KOPT-K1 (cell line): ENCODE measurements at regions not wholly inside any gene's neighbourhood (a gene's known extent, or its start where the extent isn't known, plus 50 kb on each side); places are given as distances from the start of the nearest gene placed in this dataset.

ENCODE experiments used
- H3K27ac ChIP-seq: fragments of 200-600 bp; sonication (generic); 2 replicates; pipeline ENCODE4 v1.5.1; 2016; ENCODE audit warnings: antibody characterized with exemption, mild to moderate bottlenecking, low read depth, low read length; ENCODE audit not compliant: poor library complexity, severe bottlenecking
- H3K36me3 ChIP-seq: fragments of 200-600 bp; sonication (generic); 2 replicates; pipeline ENCODE4 v1.5.1; 2017; ENCODE audit warnings: antibody characterized with exemption, mild to moderate bottlenecking, low read length, moderate library complexity; ENCODE audit not compliant: insufficient read depth
- H3K9me3 ChIP-seq: fragments of 200-600 bp; sonication (generic); 2 replicates; pipeline ENCODE4 v1.5.1; 2017; ENCODE audit warnings: antibody characterized with exemption, low read length, mild to moderate bottlenecking; ENCODE audit not compliant: insufficient read depth, poor library complexity, severe bottlenecking

DNA sequence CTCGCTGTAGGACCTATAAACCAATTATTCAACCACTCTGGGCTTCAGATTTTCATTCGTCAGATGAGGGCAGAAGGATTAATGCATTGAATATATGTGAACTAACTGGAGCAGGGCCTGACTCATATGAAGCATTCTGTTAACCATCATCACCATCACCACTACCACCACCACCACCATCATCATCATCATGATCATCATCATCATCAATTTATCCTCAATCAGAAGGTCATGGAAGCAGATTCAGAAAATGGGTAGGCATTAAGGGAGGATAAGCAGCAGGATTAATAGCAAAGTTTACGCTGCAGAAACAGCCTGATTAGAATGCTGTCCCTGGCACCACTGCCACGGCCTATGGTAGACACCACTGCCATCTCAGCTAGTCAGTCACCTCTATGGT, 407.5 kb upstream of the THBS1 start:
- Histone ChIP-seq H3K9me3 (no peaks in the 10 kb centered on the region), H3K27ac (no peak overlapping the region), H3K36me3 (no peaks in the 10 kb centered on the region)

- no peak overlapping the region for H3K27ac ChIP-seq
- no peaks in the 10 kb centered on the region for H3K36me3 ChIP-seq
- H3K9me3 ChIP-seq, result no peaks in the 10 kb centered on the region
Measured at GRCh38 chr15:39174332-39174731, 406.5 kb upstream of the THBS1 start.

GRCh38 chr15:39176030-39176429, 404.8 kb upstream of the THBS1 start:
- H3K9me3 ChIP-seq, result no peaks in the 10 kb centered on the region
- H3K27ac ChIP-seq, result no peak overlapping the region
- H3K36me3 ChIP-seq, result no peaks in the 10 kb centered on the region

GRCh38 chr15:39177561-39177960, 403.3 kb upstream of the THBS1 start:
- Histone ChIP-seq H3K27ac (no peak overlapping the region), H3K9me3 (no peaks in the 10 kb centered on the region), H3K36me3 (no peaks in the 10 kb centered on the region)

DNA sequence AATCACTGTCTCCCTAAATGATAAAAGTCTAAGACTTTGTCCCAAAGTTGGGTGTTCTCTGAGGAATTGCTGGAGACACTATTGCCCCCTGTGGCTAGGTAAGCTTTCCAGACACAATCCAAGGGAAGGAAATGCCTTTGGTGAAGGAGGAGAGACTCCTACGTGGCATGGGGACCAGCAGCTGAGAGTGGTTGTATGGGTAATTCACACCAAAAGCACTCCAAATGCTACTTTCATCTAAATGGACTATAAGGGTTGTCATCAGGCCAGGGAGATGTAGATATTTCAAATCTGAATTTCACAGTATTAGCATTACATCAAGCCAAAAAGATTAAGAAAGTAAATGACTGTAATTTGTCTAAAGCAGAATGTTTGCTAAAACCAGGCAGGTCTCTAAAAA, 400.8 kb upstream of the THBS1 start:
- H3K36me3 ChIP-seq, result no peaks in the 10 kb centered on the region
- H3K9me3 ChIP-seq, result no peaks in the 10 kb centered on the region
- H3K27ac ChIP-seq, result no peak overlapping the region

DNA sequence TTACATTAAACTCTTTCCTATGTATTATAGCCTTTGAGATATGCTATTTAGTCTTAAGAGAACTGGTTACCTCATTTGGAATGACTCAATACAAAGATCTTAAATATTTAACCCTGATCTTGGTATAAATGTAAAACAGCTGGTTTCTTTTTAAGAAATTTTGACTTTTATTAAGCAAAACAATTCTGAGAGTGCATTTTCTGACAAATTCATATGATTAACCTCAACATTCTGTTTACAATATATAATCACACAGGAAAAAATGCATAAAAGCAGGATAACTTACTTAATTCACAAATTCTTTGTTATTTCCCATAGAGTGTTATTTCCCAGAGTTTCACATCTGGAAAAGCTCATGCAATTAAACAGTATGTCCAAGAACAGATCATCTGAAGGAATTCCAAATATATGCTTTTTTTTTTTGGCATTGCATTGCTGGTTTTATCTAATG, 400.4 kb upstream of the THBS1 start:
- no peaks in the 10 kb centered on the region for H3K9me3 ChIP-seq
- no peak overlapping the region for H3K27ac ChIP-seq
- no peaks in the 10 kb centered on the region for H3K36me3 ChIP-seq

- no peaks in the 10 kb centered on the region for H3K9me3 ChIP-seq
- H3K27ac ChIP-seq, result no peak overlapping the region
- no peaks in the 10 kb centered on the region for H3K36me3 ChIP-seq
Measured at GRCh38 chr15:39181056-39181747, 399.7 kb upstream of the THBS1 start.

DNA sequence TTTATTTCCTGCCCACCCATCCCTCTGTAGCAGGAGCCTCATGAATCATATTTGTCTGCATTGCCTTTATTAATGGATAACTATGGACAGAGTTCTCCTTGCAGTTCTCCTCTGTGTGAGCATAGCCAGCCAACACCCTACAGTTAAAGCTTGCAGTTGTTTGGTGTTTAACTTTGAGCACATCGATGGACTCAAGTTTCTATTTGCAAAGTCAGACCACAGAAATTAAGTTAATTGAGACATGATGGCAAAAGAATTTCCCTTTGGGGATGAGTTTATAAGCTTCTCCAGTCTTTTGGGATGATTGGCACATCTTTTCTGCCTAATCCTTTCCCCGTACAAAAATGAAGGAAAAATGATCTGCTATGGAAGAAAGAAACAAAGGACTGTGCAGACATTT, 398.9 kb upstream of the THBS1 start:
- H3K36me3 ChIP-seq, result no peaks in the 10 kb centered on the region
- no peaks in the 10 kb centered on the region for H3K9me3 ChIP-seq
- H3K27ac ChIP-seq, result no peak overlapping the region

DNA sequence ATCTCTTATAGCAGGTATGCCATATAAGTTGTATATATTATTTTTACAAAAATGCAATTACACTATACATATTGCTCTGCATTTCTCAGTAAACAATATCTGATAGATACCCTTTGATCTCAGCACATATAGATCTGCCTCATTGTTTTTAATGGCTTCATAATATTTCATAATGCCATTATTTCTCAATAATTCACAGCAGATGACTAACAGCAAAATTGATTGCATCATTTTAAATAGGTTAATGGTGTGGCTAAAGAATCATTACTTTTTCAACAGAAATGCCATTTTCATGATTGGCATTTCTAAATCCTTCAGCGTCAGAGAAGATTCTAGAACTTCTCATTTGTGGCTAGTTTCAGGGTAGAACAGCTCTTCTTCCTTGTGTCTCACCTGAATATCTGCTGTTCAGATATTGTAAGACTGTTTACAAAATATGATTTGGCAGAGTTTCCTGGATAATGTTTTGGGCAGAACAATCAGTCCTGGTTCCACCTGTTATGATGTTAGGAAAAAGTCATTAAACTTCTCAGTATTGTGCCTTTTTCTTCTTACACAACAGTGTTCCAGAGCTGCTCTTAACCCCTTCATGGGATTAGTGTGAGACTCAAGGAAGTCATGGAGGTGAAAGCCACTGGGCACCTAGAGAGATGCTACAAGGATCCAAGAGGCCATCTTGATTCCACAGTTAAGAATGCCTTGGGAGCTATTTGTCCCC, 397.6 kb upstream of the THBS1 start:
- H3K27ac ChIP-seq, result no peak overlapping the region
- H3K36me3 ChIP-seq, result no peaks in the 10 kb centered on the region

DNA sequence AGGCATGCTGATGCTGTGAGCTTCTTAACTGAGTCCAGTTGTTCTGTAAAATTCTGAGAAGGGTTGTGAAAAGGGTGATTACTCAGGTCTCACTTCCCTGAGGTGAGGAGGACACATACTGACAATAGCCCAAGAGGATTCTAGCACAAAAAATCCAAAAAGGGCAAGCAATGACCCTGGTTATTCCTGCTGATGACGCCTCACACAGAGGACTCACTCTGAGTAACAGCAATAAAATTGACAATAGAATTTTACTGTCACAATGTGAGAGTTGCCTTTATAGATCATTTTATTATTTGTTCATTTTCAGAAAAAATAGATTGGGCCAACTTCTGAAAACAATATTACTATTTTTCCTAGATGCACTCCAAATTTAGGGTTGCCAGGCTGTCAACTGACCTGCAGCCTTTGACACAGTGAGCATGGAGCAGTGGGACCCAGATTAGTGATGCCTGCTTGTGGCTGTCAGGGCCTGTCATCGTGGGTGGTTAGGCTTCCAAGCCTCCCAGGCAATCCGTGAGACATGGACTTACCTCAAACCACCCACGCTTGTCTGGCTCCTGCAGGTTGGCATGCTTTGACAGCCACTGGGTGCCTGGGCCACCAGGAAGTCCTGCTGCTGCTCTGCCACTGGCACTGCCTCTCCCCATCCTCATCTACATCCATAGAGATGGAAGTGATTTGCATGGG, 396.0 kb upstream of the THBS1 start:
- no peaks in the 10 kb centered on the region for H3K36me3 ChIP-seq
- no peaks in the 10 kb centered on the region for H3K9me3 ChIP-seq
- no peak overlapping the region for H3K27ac ChIP-seq

More for the DNA sequence above, 397.6 kb upstream of the THBS1 start:
- H3K9me3 ChIP-seq, result no peaks in the 10 kb centered on the region

GRCh38 chr15:39188314-39188713, 392.6 kb upstream of the THBS1 start:
- no peaks in the 10 kb centered on the region for H3K9me3 ChIP-seq
- no peaks in the 10 kb centered on the region for H3K36me3 ChIP-seq
- H3K27ac ChIP-seq, result no peak overlapping the region

DNA sequence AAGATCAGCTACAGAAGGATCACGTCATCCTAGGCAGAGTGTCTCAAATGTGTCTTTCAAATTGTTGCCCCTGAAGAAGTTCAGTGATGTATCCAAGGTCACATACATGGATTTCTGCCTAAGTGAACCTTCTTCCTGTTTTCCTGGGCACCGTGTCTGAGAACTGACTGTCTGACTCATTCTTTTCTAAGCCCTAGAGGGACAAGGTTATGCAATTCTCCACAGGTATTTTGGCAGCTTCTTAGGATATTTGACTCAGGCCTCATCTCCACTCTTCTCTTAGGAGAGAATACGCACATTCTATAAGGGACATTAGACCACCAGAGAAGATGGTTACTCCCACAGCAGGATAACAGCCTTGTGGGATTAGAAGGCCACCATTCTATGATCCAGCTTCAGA, 391.9 kb upstream of the THBS1 start:
- no peak overlapping the region for H3K27ac ChIP-seq

DNA sequence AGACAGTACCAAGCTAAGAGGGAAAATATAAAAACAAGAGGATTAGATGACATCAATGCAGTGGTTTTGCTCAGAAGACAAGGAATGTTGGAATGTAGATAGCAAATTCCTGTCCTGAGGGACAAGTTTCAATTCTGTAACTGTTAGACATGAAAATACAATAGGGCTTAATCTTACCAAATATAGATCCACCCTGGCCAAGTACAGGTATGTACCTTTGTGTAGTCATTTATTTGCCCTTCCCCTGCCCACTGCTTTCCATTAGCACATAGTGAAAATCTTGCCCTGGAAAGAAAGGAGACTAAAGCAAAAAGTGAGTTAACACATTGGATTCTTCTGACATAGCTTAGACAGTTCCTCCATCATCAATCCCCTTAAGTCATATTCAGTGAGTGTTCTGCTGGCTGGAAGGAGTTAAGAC, 389.0 kb upstream of the THBS1 start:
- Histone ChIP-seq H3K27ac (no peak overlapping the region), H3K36me3 (no peaks in the 10 kb centered on the region), H3K9me3 (no peaks in the 10 kb centered on the region)

More for the DNA sequence above, 391.9 kb upstream of the THBS1 start:
- H3K9me3 ChIP-seq, result no peaks in the 10 kb centered on the region
- no peaks in the 10 kb centered on the region for H3K36me3 ChIP-seq

DNA sequence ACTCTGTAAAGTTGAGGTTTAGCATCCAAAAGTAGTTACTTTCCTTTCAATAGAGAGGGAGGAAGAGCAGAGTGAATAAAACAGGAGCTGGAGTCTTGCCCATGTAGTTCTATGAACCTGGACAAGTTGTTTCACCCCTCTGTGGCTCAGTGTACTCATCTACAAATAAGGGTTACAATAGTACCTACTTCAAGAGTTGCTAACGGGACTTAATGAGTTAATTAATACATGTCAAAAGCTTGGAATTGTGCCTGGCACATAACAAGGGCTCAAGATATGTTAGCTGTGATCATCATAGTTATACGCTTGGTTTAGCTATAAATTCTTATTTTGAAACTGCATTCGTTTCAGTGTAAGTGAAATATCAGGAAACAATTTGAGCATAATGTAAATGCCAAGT, 388.5 kb upstream of the THBS1 start:
- Histone ChIP-seq H3K36me3 (no peaks in the 10 kb centered on the region), H3K27ac (no peak overlapping the region)

DNA sequence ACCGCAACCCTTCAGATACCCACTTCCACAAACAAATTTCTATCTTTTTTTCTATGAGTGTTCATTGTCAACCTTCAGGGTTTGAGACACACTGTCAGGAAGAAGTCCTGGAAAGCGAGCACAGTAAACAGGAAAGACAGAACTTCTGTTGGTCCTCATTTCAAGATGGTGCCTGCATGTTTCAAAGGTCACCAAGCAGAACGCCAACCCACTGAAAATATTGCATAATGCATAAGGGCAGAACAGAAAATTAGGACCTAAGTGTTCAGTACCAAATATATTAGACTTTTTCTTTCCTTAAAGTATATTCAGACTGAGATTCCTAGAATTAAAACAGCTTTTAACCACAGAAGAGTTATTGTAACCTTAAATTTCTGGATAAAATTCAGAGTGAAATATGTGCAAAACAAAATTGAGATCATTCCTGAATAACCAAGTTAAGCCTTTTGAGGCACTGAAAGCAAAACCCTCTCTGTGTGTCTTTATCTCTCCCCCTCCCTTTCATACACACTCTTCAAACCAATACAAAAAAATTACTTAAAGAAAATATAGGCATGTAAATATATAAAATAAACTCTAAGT, 387.8 kb upstream of the THBS1 start:
- Histone ChIP-seq H3K27ac (no peak overlapping the region), H3K36me3 (no peaks in the 10 kb centered on the region)

More for the DNA sequence above, 388.5 kb upstream of the THBS1 start:
- no peaks in the 10 kb centered on the region for H3K9me3 ChIP-seq

More for the DNA sequence above, 387.8 kb upstream of the THBS1 start:
- H3K9me3 ChIP-seq, result no peaks in the 10 kb centered on the region
